HEK293 (cell line): ENCODE measurements at regions not wholly inside any gene's neighbourhood (a gene's known extent, or its start where the extent isn't known, plus 50 kb on each side); places are given as distances from the start of the nearest gene placed in this dataset.

ENCODE experiments used
- CTCF ChIA-PET: fragments of 350-600 bp; formaldehyde crosslinking; extraction: SDS; loops from one replicate; lab custom pipeline; 2021; ENCODE audit warnings: antibody characterized with exemption; lab: Yijun Ruan, JAX
- POLR2A ChIA-PET: fragments of 300-600 bp; formaldehyde crosslinking; extraction: SDS; loops from one replicate; lab custom pipeline; 2020; ENCODE audit warnings: antibody characterized with exemption, inconsistent platforms; lab: Yijun Ruan, JAX
- H3K27ac ChIP-seq: fragments of 200-500 bp; sonication (Bioruptor generic); 2 replicates; pipeline ENCODE4 v1.5.1; 2014; ENCODE audit warnings: low read depth, low read length, control low read depth, inconsistent platforms; ENCODE audit errors: extremely low read depth
- H3K36me3 ChIP-seq, 2 experiments: fragments of 200-500 bp in 1 of 2; sonication (Bioruptor generic) in 1 of 2; 1 replicate in 1 of 2; 2 replicates in 1 of 2; pipeline ENCODE4 v1.5.1; 2014 to 2017; ENCODE audit warnings: inconsistent platforms in 2 of 2, low read length in 2 of 2; ENCODE audit not compliant: control insufficient read depth in 2 of 2, insufficient read depth in 1 of 2
- H3K4me1 ChIP-seq: fragments of 200-500 bp; sonication (Bioruptor generic); 2 replicates; pipeline ENCODE4 v1.5.1; 2014; ENCODE audit warnings: mild to moderate bottlenecking, low read length, inconsistent platforms; ENCODE audit not compliant: control insufficient read depth, insufficient read depth
- H3K4me3 ChIP-seq: 2 replicates; pipeline ENCODE4 v1.5.1; 2011; ENCODE audit warnings: low read depth, mild to moderate bottlenecking, control low read depth, low read length, moderate library complexity
- H3K9me3 ChIP-seq: fragments of 200-500 bp; sonication (Bioruptor generic); 2 replicates; pipeline ENCODE4 v1.5.1; 2014; ENCODE audit warnings: low read depth, low read length, inconsistent platforms; ENCODE audit not compliant: control insufficient read depth, insufficient read depth
- GLI2 ChIP-seq: fragments of 450-650 bp; formaldehyde crosslinking; IDR thresholded peaks from 2 replicates; pipeline ENCODE4; 2017; ENCODE audit warnings: missing biosample characterization, missing genetic modification characterization, low read depth, borderline replicate concordance
- MZF1 ChIP-seq: fragments of 450-650 bp; formaldehyde crosslinking; IDR thresholded peaks from 2 replicates; pipeline ENCODE4 v1.5.1; 2017; ENCODE audit warnings: missing biosample characterization, missing genetic modification characterization, borderline replicate concordance
- REPIN1 ChIP-seq: fragments of 450-650 bp; formaldehyde crosslinking; IDR thresholded peaks from 2 replicates; pipeline ENCODE4 v1.5.1; 2017; ENCODE audit warnings: missing biosample characterization, missing genetic modification characterization, low read depth
- ZBTB48 ChIP-seq: fragments of 450-650 bp; formaldehyde crosslinking; IDR thresholded peaks from 2 replicates; pipeline ENCODE4 v1.5.1; 2016; ENCODE audit warnings: missing biosample characterization, missing genetic modification characterization
- ZBTB49 ChIP-seq: fragments of 450-650 bp; formaldehyde crosslinking; IDR thresholded peaks from 2 replicates; pipeline ENCODE4 v1.5.1; 2016; ENCODE audit warnings: missing biosample characterization, missing genetic modification characterization, low read depth
- ZFP37 ChIP-seq: fragments of 450-650 bp; formaldehyde crosslinking; IDR thresholded peaks from 2 replicates; pipeline ENCODE4 v1.5.1; 2016; ENCODE audit warnings: missing biosample characterization, missing genetic modification characterization
- ZNF211 ChIP-seq: fragments of 450-650 bp; formaldehyde crosslinking; IDR thresholded peaks from 2 replicates; pipeline ENCODE4 v1.5.1; 2016; ENCODE audit warnings: low read depth, missing biosample characterization, missing genetic modification characterization
- ZNF266 ChIP-seq: fragments of 450-650 bp; formaldehyde crosslinking; IDR thresholded peaks from 2 replicates; pipeline ENCODE4 v1.5.1; 2016; ENCODE audit warnings: missing biosample characterization, missing genetic modification characterization, low read depth
- ZNF398 ChIP-seq: fragments of 450-650 bp; formaldehyde crosslinking; IDR thresholded peaks from 2 replicates; pipeline ENCODE4 v1.5.1; 2017; ENCODE audit warnings: missing biosample characterization, missing genetic modification characterization
- ZNF488 ChIP-seq: fragments of 450-650 bp; formaldehyde crosslinking; IDR thresholded peaks from 2 replicates; pipeline ENCODE4 v1.5.1; 2016; ENCODE audit warnings: missing biosample characterization, missing genetic modification characterization
- ZNF560 ChIP-seq: fragments of 450-650 bp; formaldehyde crosslinking; IDR thresholded peaks from 2 replicates; pipeline ENCODE4 v1.5.1; 2017; ENCODE audit warnings: missing biosample characterization, missing genetic modification characterization, borderline replicate concordance
- ZNF600 ChIP-seq: fragments of 450-650 bp; formaldehyde crosslinking; IDR thresholded peaks from 2 replicates; pipeline ENCODE4 v1.5.1; 2016; ENCODE audit warnings: missing biosample characterization, missing genetic modification characterization
- ZNF645 ChIP-seq: fragments of 450-650 bp; formaldehyde crosslinking; IDR thresholded peaks from 2 replicates; pipeline ENCODE4; 2016; ENCODE audit warnings: missing biosample characterization, missing genetic modification characterization
- ZNF792 ChIP-seq: fragments of 450-650 bp; formaldehyde crosslinking; IDR thresholded peaks from 2 replicates; pipeline ENCODE4 v1.5.1; 2016; ENCODE audit warnings: missing biosample characterization, missing genetic modification characterization
- ZNF830 ChIP-seq: fragments of 450-650 bp; IDR thresholded peaks from 2 replicates; pipeline ENCODE4 v1.5.0; 2018; ENCODE audit warnings: missing biosample characterization, missing genetic modification characterization, low read depth, mild to moderate bottlenecking, moderate library complexity
- ZSCAN18 ChIP-seq: fragments of 450-650 bp; formaldehyde crosslinking; IDR thresholded peaks from 2 replicates; pipeline ENCODE4 v1.5.1; 2016; ENCODE audit warnings: missing biosample characterization, missing genetic modification characterization

- POLR2A ChIA-PET: no interaction called here
- Histone ChIP-seq H3K36me3 (no peaks in the 10 kb centered on the region), H3K4me3 (no peak overlapping the region), H3K9me3 (no peaks in the 10 kb centered on the region), H3K4me1 (no peaks in the 10 kb centered on the region), H3K27ac (no peak overlapping the region)
- no peak for TF ChIP-seq REPIN1 (tag by site-specific recombination)
- TF ChIP-seq ZNF830 (tag by site-specific recombination): no peak
- TF ChIP-seq ZBTB49 (tag by site-specific recombination): no peak
- TF ChIP-seq ZFP37 (tag by site-specific recombination): no peak
- no peak for TF ChIP-seq ZSCAN18
- no peak for TF ChIP-seq ZNF600 (tag by site-specific recombination)
- CTCF ChIA-PET: interaction anchor here (0.7 kb wide), 1 partner anchor 376 kb away, joined by 3 read pairs; no protein-coding TSS in a partner anchor
These were observed 53.4 kb upstream of the PTHLH start for GRCh38 chr12:28025821-28026505.

GRCh38 chr12:28026701-28027100, 54.2 kb upstream of the PTHLH start:
- TF ChIP-seq ZNF398 (tag by site-specific recombination): no peak
- no peak for TF ChIP-seq ZNF266 (tag by site-specific recombination)
- TF ChIP-seq ZNF645 (tag by site-specific recombination): no peak
- TF ChIP-seq ZNF792: no peak
- no peak for TF ChIP-seq MZF1
- no peak for TF ChIP-seq ZNF488
- no peak for TF ChIP-seq ZNF560 (tag by site-specific recombination)
- no peak for TF ChIP-seq ZBTB48 (tag by site-specific recombination)
- no peak for TF ChIP-seq ZNF211 (tag by site-specific recombination)
- no peak for TF ChIP-seq GLI2
- no peak overlapping the region for H3K4me3 ChIP-seq
- H3K27ac ChIP-seq: no peak overlapping the region
- ChIA-PET POLR2A (no interaction called here), CTCF (interaction anchor here (0.6 to 0.7 kb wide), 2 partner anchors 12 to 376 kb away, joined by 3 read pairs; no protein-coding TSS in a partner anchor)
- no peaks in the 10 kb centered on the region for H3K36me3 ChIP-seq
- H3K9me3 ChIP-seq: no peaks in the 10 kb centered on the region
- no peaks in the 10 kb centered on the region for H3K4me1 ChIP-seq
